ENCODE measurements at regions not wholly inside any gene's neighbourhood (a gene's known extent, or its start where the extent isn't known, plus 50 kb on each side); places are given as distances from the start of the nearest gene placed in this dataset.

- no peak for DNase-seq (ENCODE audit: low read depth)
- no peak for TF ChIP-seq CTCF (IDR thresholded peaks at IDR 0.05; ENCODE audit: low read depth, low read length, missing control alignments)
- no peak overlapping the region for H3K4me3 ChIP-seq (ENCODE audit: low read depth, low read length)
Measured at GRCh38 chr11:92546603-92547002, 322.0 kb downstream of the FAT3 start.

- TF ChIP-seq CTCF (IDR thresholded peaks at IDR 0.05; ENCODE audit: low read depth, low read length, missing control alignments): no peak
- DNase-seq (ENCODE audit: low read depth): no peak
- no peak overlapping the region for H3K4me3 ChIP-seq (ENCODE audit: low read depth, low read length)
Measured at GRCh38 chr11:92550411-92550810, 325.8 kb downstream of the FAT3 start.

GRCh38 chr11:92550871-92551270 is 326.3 kb downstream of the FAT3 start:
- no peak for TF ChIP-seq CTCF (IDR thresholded peaks at IDR 0.05; ENCODE audit: low read depth, low read length, missing control alignments)
- DNase-seq (ENCODE audit: low read depth): no peak
- no peak overlapping the region for H3K4me3 ChIP-seq (ENCODE audit: low read depth, low read length)

- TF ChIP-seq CTCF (IDR thresholded peaks at IDR 0.05; ENCODE audit: low read depth, low read length, missing control alignments): no peak
- DNase-seq (ENCODE audit: low read depth): no peak
- H3K4me3 ChIP-seq (ENCODE audit: low read depth, low read length): no peak overlapping the region
Measured at GRCh38 chr11:92552942-92553341, 328.3 kb downstream of the FAT3 start.

- no peak for DNase-seq (ENCODE audit: low read depth)
- no peak overlapping the region for H3K4me3 ChIP-seq (ENCODE audit: low read depth, low read length)
- no peak for TF ChIP-seq CTCF (IDR thresholded peaks at IDR 0.05; ENCODE audit: low read depth, low read length, missing control alignments)
Measured at GRCh38 chr11:92554688-92555087, 330.1 kb downstream of the FAT3 start.

- H3K4me3 ChIP-seq (ENCODE audit: low read depth, low read length): no peak overlapping the region
- no peak for TF ChIP-seq CTCF (IDR thresholded peaks at IDR 0.05; ENCODE audit: low read depth, low read length, missing control alignments)
- DNase-seq (ENCODE audit: low read depth): no peak
Measured at GRCh38 chr11:92556431-92556830, 331.8 kb downstream of the FAT3 start.

GRCh38 chr11:92557879-92558278 is 333.3 kb downstream of the FAT3 start:
- TF ChIP-seq CTCF (IDR thresholded peaks at IDR 0.05; ENCODE audit: low read depth, low read length, missing control alignments): no peak
- no peak for DNase-seq (ENCODE audit: low read depth)
- H3K4me3 ChIP-seq (ENCODE audit: low read depth, low read length): no peak overlapping the region

All from GM12864 (cell line).